Suprapubic skin (tissue), 4 donors: ENCODE measurements at regions not wholly inside any gene's neighbourhood (a gene's known extent, or its start where the extent isn't known, plus 50 kb on each side); places are given as distances from the start of the nearest gene placed in this dataset.
"Not testable (repeated sequence)": the region's sequence is repeated elsewhere in the genome, so short reads cannot be mapped to it uniquely, and the experiment has no call there.

ENCODE experiments used
- DNase-seq, 2 donors: peaks; one replicate each; pipeline ENCODE4 v3.0.0-alpha.2; 2019; ENCODE audit warnings: low spot score in 2 of 2
- H3K27ac ChIP-seq: fragments of 200-600 bp; sonication (generic); one replicate; pipeline ENCODE4 v1.5.1; 2019
- H3K27me3 ChIP-seq: fragments of 200-600 bp; sonication (generic); one replicate; pipeline ENCODE4 v1.5.1; 2019
- H3K36me3 ChIP-seq: fragments of 200-600 bp; sonication (generic); one replicate; pipeline ENCODE4 v1.5.1; 2019
- H3K4me1 ChIP-seq: fragments of 200-600 bp; sonication (generic); one replicate; pipeline ENCODE4 v1.5.1; 2019
- H3K4me3 ChIP-seq: fragments of 200-600 bp; sonication (generic); one replicate; pipeline ENCODE4 v1.5.1; 2019; ENCODE audit warnings: mild to moderate bottlenecking
- H3K9me3 ChIP-seq: fragments of 200-600 bp; sonication (generic); one replicate; pipeline ENCODE4 v1.5.1; 2019
- EP300 ChIP-seq: sonication (generic); formaldehyde crosslinking; IDR thresholded peaks from one replicate; pipeline ENCODE4 v1.6.1; 2017; ENCODE audit warnings: antibody characterized with exemption
- POLR2A ChIP-seq, 2 donors: fragments of 450-650 bp; IDR thresholded peaks; one replicate each; pipeline ENCODE4 v1.6.1; 2017; ENCODE audit warnings: antibody characterized with exemption in 2 of 2, mild to moderate bottlenecking in 2 of 2, moderate library complexity in 2 of 2
- POLR2AphosphoS5 ChIP-seq, 3 donors: sonication (generic); formaldehyde crosslinking; IDR thresholded peaks; one replicate each; pipeline ENCODE4 v1.6.1; 2017; ENCODE audit warnings: antibody characterized with exemption in 3 of 3
- WGBS: methylation state at CpG from one replicate; pipeline ENCODE4 v1.1.5; 2018; 5-methylcytosine and 5-hydroxymethylcytosine counted together
- TF ChIP-seq, protein P1 (sequence below), 2 donors: fragments of 200-600 bp in 1 of 2; fragments of 450-650 bp in 1 of 2; sonication (generic) in 1 of 2; IDR thresholded peaks; one replicate each; pipeline ENCODE4 v1.5.1; 2016 to 2019; ENCODE audit warnings: antibody characterized with exemption in 2 of 2, mild to moderate bottlenecking in 1 of 2, moderate library complexity in 1 of 2

GRCh38 chr10:7056216-7056615 is 354.6 kb downstream of the SFMBT2 start:
- H3K27me3 ChIP-seq: no peaks in the 10 kb centered on the region
- H3K9me3 ChIP-seq: no peaks in the 10 kb centered on the region
- H3K27ac ChIP-seq: no peak overlapping the region
- 82% methylated on average over 4 of the region's 4 CpGs for WGBS
- no peak for DNase-seq
- H3K4me1 ChIP-seq: no peaks in the 10 kb centered on the region
- no peak for TF ChIP-seq EP300
- TF ChIP-seq, protein P1, sequence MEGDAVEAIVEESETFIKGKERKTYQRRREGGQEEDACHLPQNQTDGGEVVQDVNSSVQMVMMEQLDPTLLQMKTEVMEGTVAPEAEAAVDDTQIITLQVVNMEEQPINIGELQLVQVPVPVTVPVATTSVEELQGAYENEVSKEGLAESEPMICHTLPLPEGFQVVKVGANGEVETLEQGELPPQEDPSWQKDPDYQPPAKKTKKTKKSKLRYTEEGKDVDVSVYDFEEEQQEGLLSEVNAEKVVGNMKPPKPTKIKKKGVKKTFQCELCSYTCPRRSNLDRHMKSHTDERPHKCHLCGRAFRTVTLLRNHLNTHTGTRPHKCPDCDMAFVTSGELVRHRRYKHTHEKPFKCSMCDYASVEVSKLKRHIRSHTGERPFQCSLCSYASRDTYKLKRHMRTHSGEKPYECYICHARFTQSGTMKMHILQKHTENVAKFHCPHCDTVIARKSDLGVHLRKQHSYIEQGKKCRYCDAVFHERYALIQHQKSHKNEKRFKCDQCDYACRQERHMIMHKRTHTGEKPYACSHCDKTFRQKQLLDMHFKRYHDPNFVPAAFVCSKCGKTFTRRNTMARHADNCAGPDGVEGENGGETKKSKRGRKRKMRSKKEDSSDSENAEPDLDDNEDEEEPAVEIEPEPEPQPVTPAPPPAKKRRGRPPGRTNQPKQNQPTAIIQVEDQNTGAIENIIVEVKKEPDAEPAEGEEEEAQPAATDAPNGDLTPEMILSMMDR (IDR thresholded peaks at IDR 0.05): no peak
- no peak for TF ChIP-seq POLR2AphosphoS5 (IDR thresholded peaks at IDR 0.05)
- TF ChIP-seq POLR2A (IDR thresholded peaks at IDR 0.05): no peak
- no peak overlapping the region for H3K4me3 ChIP-seq
- H3K36me3 ChIP-seq: no peaks in the 10 kb centered on the region

DNA sequence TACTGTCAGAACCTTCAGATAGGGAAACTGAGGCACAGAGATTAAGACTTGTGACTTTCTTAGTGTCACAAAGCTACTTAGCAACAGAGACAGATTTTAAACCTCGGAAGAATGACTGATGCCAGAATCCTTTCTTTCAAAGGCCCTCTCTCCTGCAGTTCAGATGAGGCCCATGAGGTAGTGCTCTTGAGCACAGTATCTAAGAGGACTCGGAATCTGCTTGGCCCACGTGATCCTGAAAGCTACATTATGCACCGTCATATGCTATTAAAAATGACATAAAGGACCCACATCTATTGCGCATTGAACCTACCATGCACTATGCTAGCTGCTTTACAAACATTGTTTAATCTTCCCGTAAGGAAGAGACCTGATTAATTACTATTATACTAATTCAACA is 355.9 kb downstream of the SFMBT2 start:
- Histone ChIP-seq H3K4me3 (no peak overlapping the region), H3K9me3 (no peaks in the 10 kb centered on the region), H3K4me1 (no peaks in the 10 kb centered on the region), H3K27ac (no peak overlapping the region), H3K36me3 (no peaks in the 10 kb centered on the region), H3K27me3 (no peaks in the 10 kb centered on the region)
- no peak for DNase-seq
- TF ChIP-seq POLR2AphosphoS5 (IDR thresholded peaks at IDR 0.05) (no peak), POLR2A (IDR thresholded peaks at IDR 0.05) (no peak), EP300 (no peak)
- TF ChIP-seq, protein P1 (IDR thresholded peaks at IDR 0.05): no peak
- 85% methylated on average over 6 of the region's 6 CpGs for whole genome bisulfite sequencing

- DNase-seq: no peak
- Histone ChIP-seq H3K4me1 (no peaks in the 10 kb centered on the region), H3K27ac (no peak overlapping the region), H3K4me3 (no peak overlapping the region), H3K9me3 (no peaks in the 10 kb centered on the region), H3K36me3 (no peaks in the 10 kb centered on the region), H3K27me3 (no peaks in the 10 kb centered on the region)
- WGBS: 74% methylated on average over 3 of the region's 3 CpGs
- no peak for TF ChIP-seq POLR2AphosphoS5 (IDR thresholded peaks at IDR 0.05)
- TF ChIP-seq, protein P1 (IDR thresholded peaks at IDR 0.05): no peak
- no peak for TF ChIP-seq POLR2A (IDR thresholded peaks at IDR 0.05)
- TF ChIP-seq EP300: no peak
These were observed 357.6 kb downstream of the SFMBT2 start for GRCh38 chr10:7053195-7053594.

GRCh38 chr10:7050024-7050423 is 360.8 kb downstream of the SFMBT2 start:
- not testable (repeated sequence) for DNase-seq, H3K4me1 ChIP-seq, H3K27me3 ChIP-seq, H3K4me3 ChIP-seq, H3K27ac ChIP-seq, H3K9me3 ChIP-seq, H3K36me3 ChIP-seq
- 97% methylated on average over 3 of the region's 3 CpGs for WGBS

- H3K9me3 ChIP-seq: no peaks in the 10 kb centered on the region
- no peaks in the 10 kb centered on the region for H3K4me1 ChIP-seq
- H3K27ac ChIP-seq: no peak overlapping the region
- no peaks in the 10 kb centered on the region for H3K27me3 ChIP-seq
- no peak overlapping the region for H3K4me3 ChIP-seq
- no peak for TF ChIP-seq POLR2A (IDR thresholded peaks at IDR 0.05)
- TF ChIP-seq, protein P1 (IDR thresholded peaks at IDR 0.05): no peak
- TF ChIP-seq POLR2AphosphoS5 (IDR thresholded peaks at IDR 0.05): no peak
- no peak for TF ChIP-seq EP300
- 88% methylated on average over 6 of the region's 6 CpGs for WGBS
- no peaks in the 10 kb centered on the region for H3K36me3 ChIP-seq
- no peak for DNase-seq
These were observed 362.8 kb downstream of the SFMBT2 start for GRCh38 chr10:7048061-7048460.

- Histone ChIP-seq H3K9me3 (no peaks in the 10 kb centered on the region), H3K27ac (no peak overlapping the region), H3K4me3 (no peak overlapping the region), H3K4me1 (no peaks in the 10 kb centered on the region), H3K27me3 (no peaks in the 10 kb centered on the region), H3K36me3 (no peaks in the 10 kb centered on the region)
- TF ChIP-seq POLR2AphosphoS5 (IDR thresholded peaks at IDR 0.05) (no peak), POLR2A (IDR thresholded peaks at IDR 0.05) (no peak), EP300 (no peak)
- TF ChIP-seq, protein P1 (IDR thresholded peaks at IDR 0.05): no peak
- 76% methylated on average over 2 of the region's 2 CpGs for WGBS
- no peak for DNase-seq
These were observed 364.2 kb downstream of the SFMBT2 start for GRCh38 chr10:7046615-7047014.
